ENCODE measurements at regions not wholly inside any gene's neighbourhood (a gene's known extent, or its start where the extent isn't known, plus 50 kb on each side); places are given as distances from the start of the nearest gene placed in this dataset.

GRCh38 chr1:232372431-232372830, 257.5 kb downstream of the SIPA1L2 start:
- 87% methylated on average over 8 of the region's 13 CpGs for WGBS
- H3K9me3 ChIP-seq, result no peaks in the 10 kb centered on the region
- no peak for DNase-seq (ENCODE audit: low spot score in 2 of 2)

GRCh38 chr1:232369451-232370296, 260.3 kb downstream of the SIPA1L2 start:
- TF ChIP-seq POLR2AphosphoS5 (IDR thresholded peaks at IDR 0.05), result no peak
- no peaks in the 10 kb centered on the region for H3K36me3 ChIP-seq
- no peak for DNase-seq (ENCODE audit: low spot score in 2 of 2)
- H3K27me3 ChIP-seq, result no peaks in the 10 kb centered on the region
- 79% methylated on average over 11 of the region's 11 CpGs for WGBS
- no peaks in the 10 kb centered on the region for H3K4me1 ChIP-seq
- H3K27ac ChIP-seq, result no peak overlapping the region
- H3K4me3 ChIP-seq, result no peak overlapping the region
- no peaks in the 10 kb centered on the region for H3K9me3 ChIP-seq

More at GRCh38 chr1:232372431-232372830, 257.5 kb downstream of the SIPA1L2 start:
- Histone ChIP-seq H3K4me1 (peaks cover 11% of the 10 kb centered on the region), H3K27me3 (no peaks in the 10 kb centered on the region), H3K4me3 (no peak overlapping the region), H3K36me3 (no peaks in the 10 kb centered on the region), H3K27ac (no peak overlapping the region)
- no peak for TF ChIP-seq CTCF (IDR thresholded peaks at IDR 0.05)
- no peak for TF ChIP-seq POLR2A (IDR thresholded peaks at IDR 0.05)
- no peak for TF ChIP-seq EP300 (IDR thresholded peaks at IDR 0.05)

GRCh38 chr1:232368821-232369321, 261.1 kb downstream of the SIPA1L2 start:
- Histone ChIP-seq H3K27ac (no peak overlapping the region), H3K36me3 (no peaks in the 10 kb centered on the region), H3K9me3 (no peaks in the 10 kb centered on the region), H3K4me1 (no peaks in the 10 kb centered on the region), H3K27me3 (no peaks in the 10 kb centered on the region), H3K4me3 (no peak overlapping the region)
- 90% methylated on average over 2 of the region's 2 CpGs for WGBS
- no peak for DNase-seq (ENCODE audit: low spot score in 2 of 2)
- TF ChIP-seq POLR2A (IDR thresholded peaks at IDR 0.05) (no peak), POLR2AphosphoS5 (IDR thresholded peaks at IDR 0.05) (no peak), CTCF (IDR thresholded peaks at IDR 0.05) (no peak)

GRCh38 chr1:232367293-232367692, 262.6 kb downstream of the SIPA1L2 start:
- DNase-seq (ENCODE audit: low spot score in 2 of 2), result no peak
- Histone ChIP-seq H3K27me3 (no peaks in the 10 kb centered on the region), H3K4me1 (no peaks in the 10 kb centered on the region), H3K27ac (no peak overlapping the region), H3K4me3 (no peak overlapping the region), H3K36me3 (no peaks in the 10 kb centered on the region), H3K9me3 (no peaks in the 10 kb centered on the region)
- TF ChIP-seq POLR2AphosphoS5 (IDR thresholded peaks at IDR 0.05), result no peak
- TF ChIP-seq EP300 (IDR thresholded peaks at IDR 0.05), result no peak
- no peak for TF ChIP-seq POLR2A (IDR thresholded peaks at IDR 0.05)
- TF ChIP-seq CTCF (IDR thresholded peaks at IDR 0.05), result no peak
- 71% methylated on average over 4 of the region's 4 CpGs for WGBS

GRCh38 chr1:232364654-232365382, 265.1 kb downstream of the SIPA1L2 start:
- H3K27me3 ChIP-seq, result no peaks in the 10 kb centered on the region
- no peaks in the 10 kb centered on the region for H3K9me3 ChIP-seq
- H3K4me3 ChIP-seq, result no peak overlapping the region
- 97% methylated on average over 3 of the region's 3 CpGs for WGBS
- H3K27ac ChIP-seq, result no peak overlapping the region
- TF ChIP-seq POLR2AphosphoS5 (IDR thresholded peaks at IDR 0.05) (no peak), POLR2A (IDR thresholded peaks at IDR 0.05) (no peak), CTCF (IDR thresholded peaks at IDR 0.05) (no peak), EP300 (IDR thresholded peaks at IDR 0.05) (no peak)
- no peak for DNase-seq (ENCODE audit: low spot score in 2 of 2)
- no peaks in the 10 kb centered on the region for H3K4me1 ChIP-seq
- no peaks in the 10 kb centered on the region for H3K36me3 ChIP-seq
